Colonic mucosa (tissue), 4 donors: ENCODE measurements at regions not wholly inside any gene's neighbourhood (a gene's known extent, or its start where the extent isn't known, plus 50 kb on each side); places are given as distances from the start of the nearest gene placed in this dataset.
A peak's percentile ranks its signal among the peaks of the same experiment; 100 is the strongest.

Source experiments
- DNase-seq: peaks from one replicate; pipeline ENCODE4 v3.0.0-alpha.2; 2020
- H3K27ac ChIP-seq: fragments of 200-600 bp; one replicate; pipeline ENCODE4 v1.8.0; 2021
- H3K27me3 ChIP-seq: fragments of 200-600 bp; one replicate; pipeline ENCODE4 v1.8.0; 2021
- H3K36me3 ChIP-seq: fragments of 200-600 bp; one replicate; pipeline ENCODE4 v1.8.0; 2021
- H3K4me1 ChIP-seq: fragments of 200-600 bp; one replicate; pipeline ENCODE4 v1.8.0; 2021; ENCODE audit warnings: mild to moderate bottlenecking
- H3K4me3 ChIP-seq: fragments of 200-600 bp; one replicate; pipeline ENCODE4 v1.8.0; 2021
- H3K9ac ChIP-seq, 2 donors: one replicate each; pipeline ENCODE4 v1.7.0; 2013; ENCODE audit warnings: control low read depth in 2 of 2, low read depth in 2 of 2, low read length in 2 of 2
- H3K9me3 ChIP-seq: fragments of 200-600 bp; one replicate; pipeline ENCODE4 v1.8.0; 2021
- CTCF ChIP-seq: fragments of 200-600 bp; IDR thresholded peaks from one replicate; pipeline ENCODE4 v1.8.0; 2022; ENCODE audit warnings: antibody characterized with exemption, mild to moderate bottlenecking
- intact Hi-C: fragments of 100-400 bp; cut with DNase I; formaldehyde crosslinking; loops from one replicate; pipeline ENCODE4 v1.14.1; 2022
- donor health status: healthy.
- donor health status: DM: no; HTN: no; CAD: no.
- donor health status: DM: no; HTN: no; CAD: no.

DNA sequence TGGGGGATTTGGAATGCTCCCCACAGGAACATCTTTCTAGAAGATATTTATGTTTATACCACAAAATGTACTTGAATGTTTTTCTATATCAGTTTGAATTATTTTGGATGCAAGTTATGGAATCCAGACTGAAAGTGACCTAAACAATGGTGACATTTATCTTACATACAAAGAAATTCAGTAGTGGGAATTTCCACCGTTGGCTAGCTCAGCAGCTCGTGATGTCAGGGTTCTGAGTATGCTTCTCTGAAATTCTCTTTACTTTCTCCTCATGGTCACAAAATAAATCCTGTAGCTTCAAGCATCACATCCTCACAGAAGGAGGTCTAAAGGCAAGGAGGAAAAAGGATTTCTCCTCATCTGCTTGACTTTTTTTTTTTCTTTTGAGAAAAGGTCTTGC, 105.3 kb downstream of the AKAIN1 start:
- no peak overlapping the region for H3K4me3 ChIP-seq
- no peaks in the 10 kb centered on the region for H3K9me3 ChIP-seq
- DNase-seq: no peak
- H3K27ac ChIP-seq: no peak overlapping the region
- intact Hi-C loops: no loop called here
- no peaks in the 10 kb centered on the region for H3K36me3 ChIP-seq
- H3K9ac ChIP-seq: no peak overlapping the region
- no peaks in the 10 kb centered on the region for H3K4me1 ChIP-seq
- no peaks in the 10 kb centered on the region for H3K27me3 ChIP-seq
- TF ChIP-seq CTCF: no peak

GRCh38 chr18:5075297-5075696, 121.8 kb downstream of the AKAIN1 start:
- DNase-seq: no peak
- Histone ChIP-seq H3K27ac (no peak overlapping the region), H3K4me3 (no peak overlapping the region), H3K9ac (no peak overlapping the region), H3K4me1 (no peaks in the 10 kb centered on the region), H3K36me3 (no peaks in the 10 kb centered on the region), H3K27me3 (no peaks in the 10 kb centered on the region), H3K9me3 (no peaks in the 10 kb centered on the region)
- TF ChIP-seq CTCF: no peak
- intact Hi-C loops: no loop called here

DNA sequence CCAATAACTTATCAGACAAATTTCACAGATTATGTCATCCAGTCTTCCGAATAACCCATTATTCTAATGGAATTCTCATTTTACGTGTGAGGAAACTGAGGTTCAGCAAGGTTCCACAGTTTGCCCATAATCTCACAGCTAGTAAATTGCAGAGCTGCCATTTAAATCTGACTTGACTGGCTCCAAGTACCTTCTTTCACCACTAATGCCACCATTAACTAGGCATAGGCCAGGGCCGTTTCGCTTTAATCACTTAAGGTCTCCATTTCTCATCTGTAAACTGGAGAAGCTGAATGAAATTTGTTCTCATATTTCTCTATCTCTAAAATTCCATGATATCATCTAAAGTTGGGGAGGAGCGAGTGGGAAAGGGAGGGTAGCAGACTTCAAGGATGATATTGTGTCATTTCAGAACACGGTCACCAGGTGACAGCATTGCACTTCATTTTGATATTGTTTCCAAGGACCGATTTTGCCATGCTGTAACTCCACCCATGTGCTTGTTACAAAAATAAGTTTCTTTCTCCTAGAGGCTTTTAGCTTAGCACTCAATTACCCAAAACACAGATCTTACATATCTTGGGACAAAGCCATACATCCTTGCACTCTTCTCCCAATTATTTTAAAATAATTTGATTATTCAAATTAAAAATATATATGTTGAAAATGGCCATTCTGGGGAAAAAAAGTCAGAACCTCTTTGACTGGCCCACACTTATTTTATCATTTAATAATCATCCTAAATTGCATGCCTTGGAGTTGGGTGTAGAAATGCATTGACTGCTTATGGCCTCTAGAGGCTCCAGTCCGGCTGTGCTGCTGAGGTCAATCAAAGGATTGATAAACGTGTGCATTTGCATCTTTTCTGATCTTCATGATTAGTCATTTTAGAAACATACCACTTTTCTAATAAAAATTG, 123.8 kb downstream of the AKAIN1 start:
- peak; percentile 35 for TF ChIP-seq CTCF
- intact Hi-C loops: no loop called here
- H3K27ac ChIP-seq: no peak overlapping the region
- no peak overlapping the region for H3K9ac ChIP-seq
- no peak for DNase-seq
- no peaks in the 10 kb centered on the region for H3K36me3 ChIP-seq
- no peak overlapping the region for H3K4me3 ChIP-seq
- H3K9me3 ChIP-seq: no peaks in the 10 kb centered on the region
- H3K4me1 ChIP-seq: no peaks in the 10 kb centered on the region
- H3K27me3 ChIP-seq: no peaks in the 10 kb centered on the region

GRCh38 chr18:5068851-5069250, 128.2 kb downstream of the AKAIN1 start:
- H3K4me3 ChIP-seq: no peak overlapping the region
- no peaks in the 10 kb centered on the region for H3K4me1 ChIP-seq
- intact Hi-C loops: no loop called here
- H3K9me3 ChIP-seq: no peaks in the 10 kb centered on the region
- no peaks in the 10 kb centered on the region for H3K27me3 ChIP-seq
- TF ChIP-seq CTCF: no peak
- no peak for DNase-seq
- H3K9ac ChIP-seq: no peak overlapping the region
- H3K27ac ChIP-seq: no peak overlapping the region
- no peaks in the 10 kb centered on the region for H3K36me3 ChIP-seq

DNA sequence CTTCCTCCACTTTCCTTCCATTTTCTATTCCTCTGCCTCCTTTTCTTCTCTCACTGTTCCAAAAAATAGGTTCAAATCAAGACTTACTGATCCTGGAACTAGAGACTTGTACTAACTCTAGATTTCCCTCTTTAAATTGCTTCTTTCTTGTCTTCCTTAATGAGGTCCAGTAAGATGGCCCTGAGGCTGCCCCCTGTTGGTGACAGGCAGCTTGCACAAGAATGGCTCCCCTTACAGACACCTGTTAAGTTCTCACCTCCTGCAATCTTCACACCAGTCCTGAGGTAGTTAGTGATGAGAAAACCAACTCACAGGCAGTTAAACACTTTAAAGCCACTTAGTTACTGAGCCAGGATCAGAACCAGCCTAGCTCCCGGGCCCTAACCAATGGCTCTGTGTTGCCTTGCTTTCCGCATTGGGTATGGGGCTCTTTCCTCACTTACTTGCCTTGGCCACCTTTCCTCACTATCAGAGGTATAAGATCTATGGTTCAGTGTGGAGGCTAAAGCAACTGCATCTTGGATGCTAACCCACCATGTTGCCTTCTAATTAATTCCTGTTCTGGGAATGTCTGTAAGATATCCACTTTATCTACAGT, 130.6 kb downstream of the AKAIN1 start:
- no peak overlapping the region for H3K27ac ChIP-seq
- no peaks in the 10 kb centered on the region for H3K36me3 ChIP-seq
- no peaks in the 10 kb centered on the region for H3K9me3 ChIP-seq
- no peaks in the 10 kb centered on the region for H3K27me3 ChIP-seq
- H3K9ac ChIP-seq: no peak overlapping the region
- TF ChIP-seq CTCF: peak; percentile 37
- no peaks in the 10 kb centered on the region for H3K4me1 ChIP-seq
- DNase-seq: peak; percentile 23
- intact Hi-C loops: no loop called here
- H3K4me3 ChIP-seq: no peak overlapping the region
